H9 (cell line): ENCODE measurements at regions not wholly inside any gene's neighbourhood (a gene's known extent, or its start where the extent isn't known, plus 50 kb on each side); places are given as distances from the start of the nearest gene placed in this dataset.

ENCODE experiments used
- DNase-seq: peaks from one replicate; pipeline ENCODE4 v3.0.0-alpha.2; 2017
- H2AFZ ChIP-seq: one replicate; pipeline ENCODE4 v1.6.1; 2013; ENCODE audit warnings: mild to moderate bottlenecking, low read length, control low read depth, moderate library complexity
- H2AK5ac ChIP-seq: 2 replicates; pipeline ENCODE4 v1.6.1; 2013; ENCODE audit warnings: low read length, control low read depth, mixed read lengths; ENCODE audit not compliant: insufficient read length
- H2BK120ac ChIP-seq: one replicate; pipeline ENCODE4 v1.6.1; 2013; ENCODE audit warnings: low read depth, mild to moderate bottlenecking, low read length, control low read depth, inconsistent platforms; ENCODE audit not compliant: poor library complexity, severe bottlenecking
- H2BK12ac ChIP-seq: 2 replicates; pipeline ENCODE4 v1.6.1; 2013; ENCODE audit warnings: low read length, control low read depth, mixed read lengths, low read depth; ENCODE audit not compliant: insufficient read length
- H2BK15ac ChIP-seq: 2 replicates; pipeline ENCODE4 v1.6.1; 2013; ENCODE audit warnings: low read depth, low read length, control low read depth
- H2BK20ac ChIP-seq: one replicate; pipeline ENCODE4 v1.6.1; 2013; ENCODE audit warnings: low read depth, mild to moderate bottlenecking, low read length, control low read depth, inconsistent platforms; ENCODE audit not compliant: poor library complexity, severe bottlenecking
- H2BK5ac ChIP-seq: 2 replicates; pipeline ENCODE4 v1.6.1; 2013; ENCODE audit warnings: low read length, control low read depth, mixed read lengths; ENCODE audit not compliant: insufficient read length
- H3K14ac ChIP-seq: 2 replicates; pipeline ENCODE4 v1.6.1; 2013; ENCODE audit warnings: low read length, control low read depth; ENCODE audit not compliant: insufficient read depth
- H3K18ac ChIP-seq: 2 replicates; pipeline ENCODE4 v1.6.1; 2013; ENCODE audit warnings: low read depth, mild to moderate bottlenecking, mixed read lengths, low read length, control low read depth; ENCODE audit not compliant: insufficient read length
- H3K23ac ChIP-seq: 2 replicates; pipeline ENCODE4 v1.6.1; 2013; ENCODE audit warnings: low read length, control low read depth, mixed read lengths, low read depth; ENCODE audit not compliant: insufficient read length
- H3K23me2 ChIP-seq: 2 replicates; pipeline ENCODE4 v1.6.1; 2013; ENCODE audit warnings: low read depth, mild to moderate bottlenecking, mixed read lengths, low read length, control low read depth; ENCODE audit not compliant: insufficient read length, poor library complexity, severe bottlenecking
- H3K27ac ChIP-seq: 2 replicates; pipeline ENCODE4 v1.5.1; 2013; ENCODE audit warnings: low read length, control low read depth, mixed read lengths, low read depth; ENCODE audit not compliant: insufficient read length
- H3K27me3 ChIP-seq: 2 replicates; pipeline ENCODE4 v1.6.1; 2013; ENCODE audit warnings: low read length, control low read depth, inconsistent platforms; ENCODE audit not compliant: insufficient read depth
- H3K4ac ChIP-seq: 2 replicates; pipeline ENCODE4 v1.6.1; 2013; ENCODE audit warnings: low read depth, mild to moderate bottlenecking, control low read depth, inconsistent platforms, low read length, moderate library complexity
- H3K4me1 ChIP-seq: 2 replicates; pipeline ENCODE4 v1.6.1; 2013; ENCODE audit warnings: low read length, control low read depth, inconsistent platforms; ENCODE audit not compliant: insufficient read depth
- H3K4me2 ChIP-seq: 2 replicates; pipeline ENCODE4 v1.6.1; 2013; ENCODE audit warnings: low read length, control low read depth, mixed read lengths; ENCODE audit not compliant: insufficient read length, insufficient read depth
- H3K56ac ChIP-seq: 2 replicates; pipeline ENCODE4 v1.6.1; 2013; ENCODE audit warnings: low read depth, mild to moderate bottlenecking, mixed read lengths, low read length, control low read depth; ENCODE audit not compliant: insufficient read length
- H3K79me1 ChIP-seq: 2 replicates; pipeline ENCODE4 v1.6.1; 2013; ENCODE audit warnings: low read depth, mild to moderate bottlenecking, moderate library complexity, low read length, control low read depth, inconsistent platforms; ENCODE audit not compliant: insufficient read depth, poor library complexity, severe bottlenecking
- H3K79me2 ChIP-seq: 2 replicates; pipeline ENCODE4 v1.6.1; 2013; ENCODE audit warnings: low read length, control low read depth, inconsistent platforms; ENCODE audit not compliant: insufficient read depth
- H3K9ac ChIP-seq: 2 replicates; pipeline ENCODE4 v1.6.1; 2013; ENCODE audit warnings: low read length, control low read depth, mixed read lengths; ENCODE audit not compliant: insufficient read length; ENCODE audit errors: extremely low read depth
- H3K9me3 ChIP-seq: one replicate; pipeline ENCODE4 v1.6.1; 2013; ENCODE audit warnings: low read depth, low read length, inconsistent platforms; ENCODE audit not compliant: control insufficient read depth
- H3T11ph ChIP-seq: one replicate; pipeline ENCODE4 v1.6.1; 2013; ENCODE audit warnings: mild to moderate bottlenecking, low read length, control low read depth, inconsistent platforms
- H4K20me1 ChIP-seq: one replicate; pipeline ENCODE4 v1.6.1; 2013; ENCODE audit not compliant: control insufficient read depth, insufficient read length, insufficient read depth
- H4K5ac ChIP-seq: 2 replicates; pipeline ENCODE4 v1.6.1; 2013; ENCODE audit warnings: low read depth, mild to moderate bottlenecking, mixed read lengths, low read length, control low read depth; ENCODE audit not compliant: insufficient read length
- H4K8ac ChIP-seq: replicated peaks from 2 replicates; pipeline ENCODE4 v1.6.1; 2013; ENCODE audit warnings: low read length, control low read depth, mixed read lengths, low read depth; ENCODE audit not compliant: insufficient read length
- H4K91ac ChIP-seq: 2 replicates; pipeline ENCODE4 v1.6.1; 2013; ENCODE audit warnings: low read depth, mild to moderate bottlenecking, moderate library complexity, mixed read lengths, low read length, control low read depth; ENCODE audit not compliant: insufficient read length
- H3K27ac Mint-ChIP-seq, 3 experiments: 2 replicates in 2 of 3; 3 replicates in 1 of 3; pipeline ENCODE4 v1.8.0; 2020 to 2021; ENCODE audit warnings: mixed read lengths in 3 of 3, mild to moderate bottlenecking in 1 of 3, moderate library complexity in 1 of 3
- H3K27me3 Mint-ChIP-seq: 2 replicates; pipeline ENCODE4 v1.8.0; 2021; ENCODE audit warnings: low read depth, mild to moderate bottlenecking, moderate library complexity, mixed read lengths
- H3K36me3 Mint-ChIP-seq, 3 experiments: 2 replicates in 2 of 3; 3 replicates in 1 of 3; pipeline ENCODE4 v1.8.0; 2020 to 2021; ENCODE audit warnings: low read depth in 3 of 3, mixed read lengths in 3 of 3; ENCODE audit not compliant: insufficient read depth in 1 of 3
- H3K4me1 Mint-ChIP-seq, 2 experiments: 2 replicates each; pipeline ENCODE4 v1.8.0; 2020; ENCODE audit warnings: mixed read lengths in 2 of 2
- H3K4me3 Mint-ChIP-seq, 2 experiments: 2 replicates in 1 of 2; 3 replicates in 1 of 2; pipeline ENCODE4 v1.8.0; 2020 to 2021; ENCODE audit warnings: mild to moderate bottlenecking in 2 of 2, mixed read lengths in 2 of 2, moderate library complexity in 1 of 2
- H3K9me3 Mint-ChIP-seq, 2 experiments: 2 replicates in 1 of 2; 3 replicates in 1 of 2; pipeline ENCODE4 v1.8.0; 2020; ENCODE audit warnings: mild to moderate bottlenecking in 2 of 2, mixed read lengths in 2 of 2, moderate library complexity in 1 of 2
- WGBS: extraction: QIAGEN DNeasy Blood & Tissue Kit; methylation state at CpG from one replicate; pipeline ENCODE4 v1.1.7; 2013; ENCODE audit warnings: missing lambda C conversion rate, low lambda C conversion rate, mixed read lengths; ENCODE audit not compliant: insufficient read length; ENCODE audit errors: extremely low coverage; 5-methylcytosine and 5-hydroxymethylcytosine counted together
- TF ChIP-seq, protein P1 (sequence below): fragments of 200-600 bp; sonication (generic); conservative IDR thresholded peaks from 3 replicates; pipeline ENCODE4 v1.8.0; 2021; ENCODE audit warnings: antibody characterized with exemption, mild to moderate bottlenecking

- no peaks in the 10 kb centered on the region for H3K36me3 Mint-ChIP-seq
- Histone ChIP-seq H2BK12ac (no peak overlapping the region), H3K79me2 (no peaks in the 10 kb centered on the region), H3K9ac (no peak overlapping the region), H4K8ac (no peak overlapping the region), H4K5ac (no peak overlapping the region), H2AFZ (no peak overlapping the region), H3K14ac (no peak overlapping the region), H2BK15ac (no peak overlapping the region), H3K23ac (no peak overlapping the region), H3K4me2 (no peak overlapping the region), H3K18ac (no peak overlapping the region), H3K4ac (no peak overlapping the region), H2BK120ac (no peak overlapping the region), H2BK20ac (no peak overlapping the region), H3K4me1 (no peaks in the 10 kb centered on the region; the same call in 1 of the 2 replicates), H2AK5ac (no peak overlapping the region), H3T11ph (no peak overlapping the region), H3K79me1 (no peaks in the 10 kb centered on the region), H2BK5ac (no peak overlapping the region), H3K56ac (no peak overlapping the region), H3K27me3 (no peaks in the 10 kb centered on the region), H3K27ac (no peak overlapping the region), H4K20me1 (no peaks in the 10 kb centered on the region), H4K91ac (no peak overlapping the region), H3K9me3 (no peaks in the 10 kb centered on the region), H3K23me2 (no peaks in the 10 kb centered on the region)
- H3K4me1 Mint-ChIP-seq, result peaks cover 8 to 9% of the 10 kb centered on the region in 2 experiments
- no peak overlapping the region for H3K27ac Mint-ChIP-seq
- no CpG with 5 or more reads among the region's 3 CpGs for WGBS
- DNase-seq, result peak; percentile 39
- TF ChIP-seq, protein P1, sequence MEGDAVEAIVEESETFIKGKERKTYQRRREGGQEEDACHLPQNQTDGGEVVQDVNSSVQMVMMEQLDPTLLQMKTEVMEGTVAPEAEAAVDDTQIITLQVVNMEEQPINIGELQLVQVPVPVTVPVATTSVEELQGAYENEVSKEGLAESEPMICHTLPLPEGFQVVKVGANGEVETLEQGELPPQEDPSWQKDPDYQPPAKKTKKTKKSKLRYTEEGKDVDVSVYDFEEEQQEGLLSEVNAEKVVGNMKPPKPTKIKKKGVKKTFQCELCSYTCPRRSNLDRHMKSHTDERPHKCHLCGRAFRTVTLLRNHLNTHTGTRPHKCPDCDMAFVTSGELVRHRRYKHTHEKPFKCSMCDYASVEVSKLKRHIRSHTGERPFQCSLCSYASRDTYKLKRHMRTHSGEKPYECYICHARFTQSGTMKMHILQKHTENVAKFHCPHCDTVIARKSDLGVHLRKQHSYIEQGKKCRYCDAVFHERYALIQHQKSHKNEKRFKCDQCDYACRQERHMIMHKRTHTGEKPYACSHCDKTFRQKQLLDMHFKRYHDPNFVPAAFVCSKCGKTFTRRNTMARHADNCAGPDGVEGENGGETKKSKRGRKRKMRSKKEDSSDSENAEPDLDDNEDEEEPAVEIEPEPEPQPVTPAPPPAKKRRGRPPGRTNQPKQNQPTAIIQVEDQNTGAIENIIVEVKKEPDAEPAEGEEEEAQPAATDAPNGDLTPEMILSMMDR, result peak; percentile 79
- peaks cover 2% of the 10 kb centered on the region; the same call in 1 of the 2 replicates for H3K27me3 Mint-ChIP-seq
- H3K9me3 Mint-ChIP-seq, result no peaks in the 10 kb centered on the region
- H3K4me3 Mint-ChIP-seq, result peak overlapping the region in 1 of 2 experiments; percentile 33; a peak in 1 of 5 replicates
Observed at GRCh38 chr3:132180337-132180791, 136.8 kb upstream of the ACP3 start.
